HG03159 (cell line): ENCODE measurements at regions not wholly inside any gene's neighbourhood (a gene's known extent, or its start where the extent isn't known, plus 50 kb on each side); places are given as distances from the start of the nearest gene placed in this dataset.
"Not testable (repeated sequence)": the region's sequence is repeated elsewhere in the genome, so short reads cannot be mapped to it uniquely, and the experiment has no call there.

Source experiments
- ATAC-seq: cut with Tn5 transposase; IDR thresholded peaks from one replicate; pipeline ENCODE4 v1.9.1; 2021; ENCODE audit warnings: mild to moderate bottlenecking, moderate library complexity; ENCODE audit not compliant: unreplicated experiment

DNA sequence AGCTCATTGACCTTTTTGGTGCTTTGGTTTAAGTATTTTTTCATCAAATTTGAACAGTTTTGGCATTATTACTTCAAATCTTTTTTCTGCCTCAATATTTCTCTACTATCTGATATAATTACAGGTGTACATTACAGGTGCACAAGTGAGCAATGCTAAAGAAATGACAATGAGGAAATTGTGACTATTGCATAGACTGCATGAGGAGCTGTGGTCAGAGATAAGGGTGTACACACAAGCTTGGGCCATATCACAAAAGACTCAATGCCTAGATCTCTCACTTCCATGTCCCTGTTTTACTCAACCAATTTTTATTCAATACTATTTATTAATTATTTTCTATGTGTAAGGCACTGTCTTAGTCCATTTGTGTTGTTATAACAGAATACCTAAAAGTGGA lies 251.0 kb upstream of the UBASH3B start:
- no peak for ATAC-seq

DNA sequence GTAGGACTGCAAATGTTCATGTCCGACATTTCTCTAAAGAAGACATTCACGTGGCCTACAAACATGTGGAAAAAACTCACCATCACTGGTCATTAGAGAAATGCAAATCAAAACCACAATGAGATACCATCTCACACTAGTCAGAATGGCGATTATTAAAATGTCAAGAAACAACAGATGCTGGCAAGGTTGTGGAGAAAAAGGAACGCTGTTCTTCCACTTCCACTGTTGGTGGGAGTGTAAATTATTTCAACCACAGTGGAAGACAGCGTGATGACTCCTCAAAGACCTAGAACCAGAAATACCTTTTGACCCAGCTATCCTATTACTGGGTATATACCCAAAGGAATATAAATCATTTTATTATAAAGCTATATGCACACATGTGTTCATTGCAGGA lies 253.9 kb upstream of the UBASH3B start:
- not testable (repeated sequence) for ATAC-seq

DNA sequence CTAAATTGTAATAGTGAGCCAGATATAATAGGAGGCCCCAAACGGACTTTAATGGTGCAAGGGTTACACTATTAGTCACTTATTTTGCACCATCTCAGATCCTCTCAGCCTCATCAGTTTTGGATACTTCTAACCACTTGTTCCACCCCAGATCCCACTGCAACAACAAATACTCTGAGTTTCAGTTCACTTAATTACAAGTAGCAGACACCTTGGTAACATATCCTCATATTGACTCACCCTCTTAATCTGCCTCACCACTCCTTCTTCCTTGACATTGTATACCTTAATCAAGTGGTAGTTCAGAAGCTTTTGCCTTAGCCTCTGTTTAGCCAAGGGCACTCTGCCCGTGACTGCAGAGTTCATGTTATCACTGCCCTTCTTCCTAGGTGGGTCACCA lies 256.1 kb upstream of the UBASH3B start:
- ATAC-seq, result peak; percentile 79

DNA sequence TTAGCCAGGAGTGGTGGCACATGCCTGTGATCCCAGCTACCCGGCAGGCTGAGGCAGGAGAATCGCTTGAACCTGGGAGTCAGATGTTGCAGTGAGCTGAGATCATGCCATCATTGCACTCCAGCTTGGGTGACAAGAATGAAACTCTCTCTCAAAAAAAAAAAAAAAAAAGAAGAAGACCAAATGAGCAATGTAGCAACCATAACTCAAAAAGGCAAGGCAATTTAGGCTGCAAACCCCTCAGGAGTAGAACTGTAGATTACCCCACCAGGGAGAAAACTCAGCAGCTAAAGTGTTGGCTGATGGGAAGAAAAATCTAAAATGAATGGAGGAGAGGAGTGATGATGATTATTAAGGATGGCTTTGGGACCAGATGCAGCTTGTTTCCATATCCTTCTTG lies 256.7 kb upstream of the UBASH3B start:
- no peak for ATAC-seq

DNA sequence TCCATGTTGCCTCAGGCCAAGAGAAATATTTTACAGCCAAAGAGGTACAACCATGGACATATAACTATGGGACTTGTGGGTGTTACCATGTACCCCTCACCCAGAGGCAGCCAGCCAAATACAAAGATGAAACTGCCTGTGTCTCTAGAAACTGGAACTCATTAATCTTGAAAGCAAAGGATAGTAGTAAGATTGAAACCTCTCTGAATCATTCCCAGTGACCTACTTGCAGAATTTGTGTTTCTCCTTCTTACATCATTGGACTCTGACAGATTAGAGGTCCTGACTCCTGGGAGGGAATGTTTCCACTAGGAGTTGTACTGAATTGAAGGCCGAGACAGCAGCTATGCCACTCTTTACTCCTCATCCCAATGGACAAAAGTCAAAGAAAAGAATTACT lies 257.4 kb upstream of the UBASH3B start:
- peak; percentile 47 for ATAC-seq

DNA sequence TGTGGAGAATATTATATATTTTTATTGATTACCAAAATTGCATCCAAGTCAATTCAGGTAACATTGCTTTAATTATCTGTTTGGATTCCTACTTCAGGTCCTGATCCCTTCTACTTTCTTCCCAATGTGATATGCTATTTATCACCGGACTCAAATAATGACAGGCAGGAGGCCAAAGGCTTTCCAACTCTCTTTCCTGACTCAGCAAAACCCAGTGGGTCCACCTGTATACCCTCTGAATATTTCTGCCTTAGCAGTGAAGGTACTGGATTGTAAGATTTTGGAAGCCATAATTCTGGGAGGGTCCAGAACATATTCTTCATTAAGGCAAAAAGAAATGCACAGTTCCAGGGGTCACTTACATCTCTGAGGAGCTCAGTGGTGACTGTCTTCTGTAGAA lies 260.2 kb upstream of the UBASH3B start:
- no peak for ATAC-seq

DNA sequence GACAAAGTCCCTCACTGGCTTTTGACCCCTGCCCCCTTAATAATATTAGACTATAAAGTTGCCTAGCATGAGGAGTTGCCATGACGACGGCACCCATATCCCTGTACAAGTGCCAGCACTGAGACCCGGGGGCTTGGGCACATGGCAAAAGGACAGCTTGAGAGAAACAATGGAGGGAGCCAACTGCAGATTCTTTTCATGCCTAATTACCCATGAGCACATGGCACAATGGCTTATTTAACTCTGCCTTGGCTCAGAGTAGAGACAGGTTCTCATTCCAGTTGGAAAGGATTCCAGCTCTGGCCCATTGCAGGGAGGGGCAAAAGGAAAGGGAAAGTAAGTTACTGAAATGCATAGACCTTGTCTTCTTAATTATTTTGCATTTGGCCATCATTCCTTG lies 261.2 kb upstream of the UBASH3B start:
- ATAC-seq, result no peak

DNA sequence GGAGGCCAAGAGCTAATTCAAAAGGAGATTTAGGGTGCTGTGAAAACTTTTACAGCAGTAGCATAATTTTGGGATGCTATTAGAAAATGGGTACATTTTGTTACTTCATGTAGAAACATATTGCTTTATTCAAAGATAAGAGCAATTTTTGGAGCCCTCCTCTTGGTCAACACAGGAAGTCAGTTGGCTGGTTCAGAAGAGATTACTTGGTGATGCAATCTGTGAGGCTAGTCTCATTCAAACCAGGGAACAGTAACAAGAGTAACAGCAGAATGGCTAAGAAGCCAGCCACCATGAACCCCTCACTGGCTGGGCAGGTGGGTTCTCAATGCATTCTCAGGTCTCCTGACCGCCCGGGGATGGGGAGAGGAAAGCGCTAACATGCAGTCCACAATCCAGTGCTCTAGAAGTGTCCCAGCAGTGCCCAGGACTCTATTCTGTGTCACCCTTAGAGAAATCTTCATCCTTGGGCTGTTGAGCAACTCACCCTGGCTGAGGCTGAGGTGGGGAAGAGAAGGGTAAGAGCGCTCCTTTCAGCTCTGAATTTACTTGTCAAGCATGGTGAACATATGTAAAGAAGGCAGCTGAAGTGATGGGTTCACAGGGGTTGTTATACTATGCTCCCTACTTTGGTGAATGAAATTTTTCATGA lies 262.2 kb upstream of the UBASH3B start:
- ATAC-seq, result no peak

DNA sequence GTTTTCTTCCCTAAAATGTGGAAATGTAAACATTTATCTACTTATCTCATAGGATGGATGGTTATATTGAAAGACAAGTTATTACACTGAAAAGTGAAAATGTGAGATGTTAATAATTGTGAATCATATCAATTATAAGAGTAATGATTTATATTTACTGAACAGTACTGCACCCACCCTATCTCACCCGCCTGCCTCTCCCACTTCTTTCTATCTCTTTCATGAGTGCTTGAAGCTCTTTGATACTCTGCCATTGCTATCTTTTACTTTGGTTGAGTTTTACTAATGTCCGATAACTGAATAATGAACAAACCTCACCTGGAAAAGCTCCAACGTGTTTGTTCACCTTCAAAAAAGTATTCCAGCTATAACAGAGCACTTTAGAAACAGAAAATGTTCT lies 263.0 kb upstream of the UBASH3B start:
- ATAC-seq, result no peak

DNA sequence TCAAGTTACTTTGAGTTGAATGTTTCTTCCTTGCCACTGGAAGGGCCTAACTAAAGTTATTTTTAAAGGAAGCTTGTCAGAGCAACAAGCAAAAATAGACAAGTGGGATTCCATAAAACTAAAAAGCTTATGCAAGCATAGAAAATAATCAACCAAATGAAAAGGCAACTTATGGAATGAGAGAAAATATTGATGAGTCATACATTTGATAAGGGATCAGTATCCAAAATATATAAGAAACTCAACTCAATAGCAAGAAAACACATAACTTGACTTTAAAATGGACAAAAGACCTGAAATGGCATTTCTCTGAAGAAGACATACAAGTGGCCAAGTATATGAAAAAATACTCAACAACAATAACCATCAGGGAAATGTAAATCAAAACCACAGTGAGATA lies 264.5 kb upstream of the UBASH3B start:
- no peak for ATAC-seq

DNA sequence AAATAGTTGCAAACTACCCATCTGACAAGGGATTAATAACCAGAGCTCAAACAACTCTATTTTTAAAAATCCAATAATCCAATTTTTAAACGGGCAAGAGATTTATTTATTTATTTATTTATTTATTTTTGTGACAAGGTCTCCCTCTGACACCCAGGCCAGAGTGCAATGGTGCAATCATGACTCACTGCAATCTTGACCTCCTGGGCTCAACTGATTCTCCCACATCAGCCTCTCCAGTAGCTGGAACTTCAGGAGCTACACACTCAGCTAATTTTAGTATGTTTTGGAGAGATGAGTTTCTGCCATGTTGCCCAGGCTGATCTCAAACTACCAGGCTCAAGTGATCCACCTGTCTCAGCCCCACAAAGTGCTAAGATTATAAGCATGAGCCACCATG lies 267.2 kb upstream of the BLID start:
- no peak for ATAC-seq

DNA sequence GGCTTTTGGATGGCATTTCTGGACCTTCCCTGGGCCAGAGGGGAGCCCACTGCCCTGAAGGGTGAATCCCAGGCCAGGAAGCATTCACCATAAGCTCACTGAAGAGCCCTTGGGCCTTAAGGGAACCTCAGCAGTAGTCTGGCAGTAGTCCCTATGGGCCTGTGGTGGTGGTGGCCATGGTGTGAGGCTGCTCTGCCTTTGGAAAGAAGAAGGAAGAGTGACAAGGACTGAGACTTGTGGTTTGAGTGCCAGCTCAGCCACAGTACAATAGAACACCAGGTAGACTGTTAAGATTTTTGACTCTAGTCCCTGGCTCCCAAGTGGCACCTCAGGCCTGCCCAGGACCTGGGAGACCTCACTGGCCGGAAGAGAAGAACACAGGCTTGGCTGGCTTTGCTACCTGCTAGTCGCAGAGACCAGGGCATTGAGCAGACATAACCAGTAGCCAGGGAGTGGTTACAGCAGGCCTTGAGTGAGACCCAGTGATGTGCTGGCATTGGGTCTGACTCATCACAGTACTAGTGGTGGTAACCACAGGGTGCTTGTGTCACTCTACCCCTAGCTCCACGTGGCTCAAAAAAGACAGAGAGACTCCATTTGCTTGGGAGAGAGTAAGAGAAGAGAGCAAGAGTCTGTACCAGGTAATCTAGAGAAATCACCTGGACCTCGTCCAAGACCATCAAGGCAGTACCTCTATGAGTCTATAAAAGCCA lies 259.8 kb upstream of the BLID start:
- no peak for ATAC-seq

DNA sequence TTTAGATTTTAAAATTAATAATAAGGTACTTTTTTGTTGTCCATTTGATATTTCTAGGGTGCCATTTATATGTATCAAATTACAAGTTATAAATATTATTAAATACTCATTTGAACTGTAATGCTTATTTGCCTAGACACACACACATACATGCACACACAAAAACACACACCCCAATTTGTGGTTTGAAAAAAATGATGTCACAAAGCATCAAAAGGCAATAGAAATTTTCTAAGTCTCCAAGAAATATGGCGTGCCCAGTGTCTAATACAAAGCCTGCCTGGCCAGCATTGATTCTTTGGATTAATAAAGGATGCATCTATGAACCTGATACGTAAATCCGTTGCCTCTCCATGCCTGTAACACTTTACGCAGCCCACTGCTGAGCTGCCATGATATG lies 252.8 kb upstream of the BLID start:
- ATAC-seq, result no peak

DNA sequence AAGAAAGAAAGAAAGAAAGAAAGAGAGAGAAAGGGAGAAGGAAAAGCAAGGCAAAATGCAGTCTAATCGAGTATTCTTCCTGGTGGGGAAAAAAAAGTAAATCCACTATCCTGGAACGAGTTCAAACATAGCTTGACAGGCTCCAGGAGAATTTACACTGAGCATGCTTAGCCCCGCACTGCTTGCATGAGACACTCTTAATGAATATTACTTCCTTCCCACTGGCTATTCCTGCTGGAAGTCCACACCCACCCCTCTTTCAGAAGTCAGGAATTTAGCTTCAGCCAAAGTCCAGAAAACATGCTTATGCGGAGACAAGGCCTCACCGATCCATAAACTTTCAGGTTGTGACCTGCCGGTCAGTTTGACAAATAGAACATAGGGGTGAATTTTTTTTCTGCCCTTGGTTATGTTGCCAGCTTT lies 251.8 kb upstream of the BLID start:
- no peak for ATAC-seq

DNA sequence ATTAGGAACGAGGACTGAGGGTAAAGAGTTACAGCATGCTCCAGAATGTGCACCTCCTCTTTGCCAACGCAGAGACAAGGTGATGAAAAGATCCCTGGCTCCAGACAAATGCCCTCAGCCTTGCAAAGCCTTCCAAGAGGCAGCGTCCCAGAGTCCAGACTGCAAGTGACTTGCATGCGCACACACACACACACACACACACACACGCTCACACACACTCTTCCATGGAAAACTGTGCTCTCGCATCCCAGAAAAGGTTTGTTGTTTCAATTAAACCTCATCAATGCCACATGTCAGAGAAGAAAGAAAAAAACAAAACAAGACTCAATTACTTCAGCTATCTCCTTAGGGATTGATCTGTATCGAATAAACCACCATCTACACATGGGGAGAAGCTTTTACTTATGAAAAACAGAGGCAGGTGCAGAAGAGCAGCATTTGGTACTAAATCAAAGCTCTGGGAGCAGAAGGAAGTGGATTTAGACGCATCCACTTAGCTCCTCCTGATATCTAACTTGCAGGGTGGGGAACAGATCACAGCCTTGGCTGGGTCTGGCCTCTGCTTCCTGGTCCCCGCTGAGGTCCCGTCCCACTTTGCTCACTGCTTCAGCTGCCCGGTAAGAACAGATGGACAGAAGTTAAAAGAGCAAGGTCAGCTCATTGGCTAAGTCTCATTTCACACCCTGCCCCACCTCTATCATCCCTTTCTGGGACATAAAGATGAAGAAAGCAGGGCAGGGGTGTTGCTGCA lies 249.8 kb upstream of the BLID start:
- no peak for ATAC-seq

DNA sequence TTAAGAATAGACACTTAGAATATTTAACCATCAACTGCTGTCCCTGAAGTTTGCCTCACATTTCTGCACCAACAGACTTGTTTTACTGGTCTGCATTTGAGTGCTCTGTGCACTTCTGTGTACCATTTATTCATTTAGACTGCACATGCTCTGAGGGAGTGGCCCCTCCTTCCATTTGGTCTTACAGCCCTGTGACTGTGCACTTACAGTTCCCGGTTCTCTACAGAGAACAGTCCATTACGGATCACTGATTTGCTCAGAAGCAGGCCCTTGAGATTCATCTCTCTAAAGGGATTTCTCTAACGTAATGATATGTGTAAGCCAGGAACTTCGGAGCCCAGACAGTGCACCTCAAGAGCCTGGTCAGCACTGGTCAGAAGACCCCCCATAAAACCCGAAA lies 247.3 kb upstream of the BLID start:
- ATAC-seq, result no peak

DNA sequence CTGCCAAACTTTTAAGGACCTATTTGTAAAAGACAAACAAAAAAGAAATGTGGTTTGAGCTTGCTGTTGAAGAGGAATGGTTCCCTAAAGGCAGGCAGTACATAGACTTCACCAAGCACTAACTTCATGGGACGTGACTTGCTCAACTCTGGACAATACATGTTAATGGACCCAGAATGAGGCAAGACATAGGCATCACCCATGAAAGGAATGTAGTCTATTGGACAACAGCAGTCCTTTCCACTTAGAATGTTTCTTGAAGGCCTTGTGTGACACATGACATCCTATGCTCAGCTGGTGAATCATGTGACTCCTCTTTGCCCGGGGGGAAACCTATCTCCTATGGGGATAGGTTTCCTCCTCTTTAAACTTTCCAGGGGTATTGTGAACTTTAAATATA lies 246.4 kb upstream of the BLID start:
- no peak for ATAC-seq

DNA sequence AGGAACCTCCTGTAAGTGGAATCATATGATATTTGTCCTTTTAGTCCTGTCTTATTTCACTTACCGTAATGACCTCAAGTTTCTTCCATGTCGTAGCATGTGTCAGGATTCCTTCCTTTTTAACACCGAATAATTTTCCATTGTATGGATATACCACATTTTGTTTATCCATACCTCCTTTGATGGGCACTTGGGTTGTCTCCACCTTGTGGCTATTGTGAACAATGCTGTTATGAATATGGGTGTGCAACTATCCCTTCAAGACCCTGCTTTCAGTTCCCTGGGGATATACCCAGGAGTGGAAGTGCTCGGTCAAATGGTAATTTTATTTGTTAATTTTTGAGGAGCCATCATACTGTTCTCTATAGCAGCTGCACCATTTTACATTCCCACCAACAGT lies 244.9 kb upstream of the BLID start:
- no peak for ATAC-seq

DNA sequence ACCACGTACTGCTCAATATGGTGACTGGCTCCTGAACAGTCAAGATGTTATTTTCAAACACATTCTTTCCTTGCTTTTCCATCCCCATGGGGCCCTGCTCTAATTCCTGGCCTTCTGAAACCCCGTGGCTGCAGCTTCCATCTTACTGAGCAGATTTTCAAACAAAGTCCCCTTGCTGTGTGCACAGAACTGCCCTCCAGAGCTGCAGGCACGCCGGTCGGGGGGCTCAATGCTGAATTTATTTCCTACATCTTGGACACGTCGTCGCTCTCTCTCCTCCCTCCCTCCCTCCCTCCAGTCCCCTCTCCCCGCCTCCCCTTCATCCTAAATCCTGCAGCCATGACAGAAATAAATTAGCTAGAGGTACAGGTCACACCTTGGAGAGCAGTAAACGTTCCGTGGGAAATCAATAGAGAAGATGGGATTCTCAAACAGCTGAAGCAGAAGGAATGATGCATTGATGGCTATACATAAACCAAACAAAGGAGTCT lies 243.1 kb upstream of the BLID start:
- ATAC-seq, result no peak

DNA sequence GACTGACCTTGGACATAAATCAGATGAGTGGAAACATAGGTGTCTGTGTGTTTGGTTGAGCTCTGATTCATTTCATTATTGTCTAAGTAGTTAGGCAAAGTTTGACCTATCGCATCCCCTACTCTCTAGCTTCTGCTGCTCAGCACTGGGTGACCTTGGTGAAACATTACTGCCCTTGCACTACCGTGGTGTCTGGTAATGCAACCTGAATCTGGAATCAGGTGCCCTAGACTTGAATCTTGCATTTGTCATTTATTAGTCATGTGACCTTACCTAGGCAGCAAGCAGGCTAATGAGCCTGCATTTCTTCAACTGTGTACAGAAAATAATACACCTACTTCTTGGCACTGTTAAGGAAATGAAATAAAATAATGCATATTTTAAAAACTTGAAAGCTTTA lies 242.3 kb upstream of the BLID start:
- ATAC-seq, result no peak

DNA sequence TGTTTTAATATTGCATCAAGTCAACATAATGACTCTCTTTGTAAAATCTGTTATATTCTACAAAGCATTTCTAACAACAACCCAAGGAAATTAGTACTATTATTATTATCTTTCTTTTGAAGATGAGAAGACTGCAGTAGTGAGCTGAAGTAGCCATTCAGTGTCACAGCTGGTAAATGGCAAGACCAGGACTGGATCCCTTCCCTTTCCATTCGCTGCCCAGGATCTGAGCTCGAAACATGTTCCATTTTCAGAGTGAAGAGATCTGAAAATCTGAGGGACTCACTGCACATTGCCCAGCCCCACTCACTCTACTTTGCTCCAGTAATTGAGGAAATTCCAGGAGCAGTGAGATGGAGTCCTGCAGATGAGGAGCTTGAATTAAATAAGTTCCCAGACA lies 240.0 kb upstream of the BLID start:
- no peak for ATAC-seq
